GM04504 (cell line): ENCODE measurements at regions not wholly inside any gene's neighbourhood (a gene's known extent, or its start where the extent isn't known, plus 50 kb on each side); places are given as distances from the start of the nearest gene placed in this dataset.

Source experiments
- DNase-seq: peaks from one replicate; pipeline ENCODE4 v3.0.0-alpha.2; 2012; ENCODE audit warnings: low read depth

GRCh38 chr6:8739454-8739853 lies 304.1 kb upstream of the SLC35B3 start:
- no peak for DNase-seq

- no peak for DNase-seq
Measured at GRCh38 chr6:8738951-8739350, 303.6 kb upstream of the SLC35B3 start.

- no peak for DNase-seq
Measured at GRCh38 chr6:8736156-8736895, 301.0 kb upstream of the SLC35B3 start.

GRCh38 chr6:8733879-8734278 lies 298.5 kb upstream of the SLC35B3 start:
- no peak for DNase-seq

- no peak for DNase-seq
Measured at GRCh38 chr6:8731874-8732273, 296.5 kb upstream of the SLC35B3 start.

- no peak for DNase-seq
Measured at GRCh38 chr6:8710668-8711431, 275.5 kb upstream of the SLC35B3 start.

GRCh38 chr6:8707956-8708772 lies 272.8 kb upstream of the SLC35B3 start:
- no peak for DNase-seq

GRCh38 chr6:8707369-8707768 lies 272.0 kb upstream of the SLC35B3 start:
- DNase-seq, result no peak

- DNase-seq, result no peak
Measured at GRCh38 chr6:8705435-8706020, 270.2 kb upstream of the SLC35B3 start.

- DNase-seq, result no peak
Measured at GRCh38 chr6:8703059-8703458, 267.7 kb upstream of the SLC35B3 start.

- DNase-seq, result no peak
Measured at GRCh38 chr6:8688821-8689220, 253.5 kb upstream of the SLC35B3 start.

GRCh38 chr6:8686077-8686476 lies 250.7 kb upstream of the SLC35B3 start:
- DNase-seq, result no peak

GRCh38 chr6:8683204-8683603 lies 247.9 kb upstream of the SLC35B3 start:
- DNase-seq, result no peak

- no peak for DNase-seq
Measured at GRCh38 chr6:8679823-8680222, 244.5 kb upstream of the SLC35B3 start.

- no peak for DNase-seq
Measured at GRCh38 chr6:8678466-8678865, 243.1 kb upstream of the SLC35B3 start.

- no peak for DNase-seq
Measured at GRCh38 chr6:8674126-8674525, 238.8 kb upstream of the SLC35B3 start.

GRCh38 chr6:8672882-8673281 lies 237.5 kb upstream of the SLC35B3 start:
- DNase-seq, result no peak

- no peak for DNase-seq
Measured at GRCh38 chr6:8670792-8671191, 235.4 kb upstream of the SLC35B3 start.

GRCh38 chr6:8664700-8665099 lies 229.4 kb upstream of the SLC35B3 start:
- DNase-seq, result no peak

- no peak for DNase-seq
Measured at GRCh38 chr6:8664070-8664469, 228.7 kb upstream of the SLC35B3 start.

GRCh38 chr6:8659404-8660189 lies 224.3 kb upstream of the SLC35B3 start:
- DNase-seq, result no peak

- DNase-seq, result no peak
Measured at GRCh38 chr6:8658416-8658815, 223.1 kb upstream of the SLC35B3 start.
